ENCODE measurements at regions not wholly inside any gene's neighbourhood (a gene's known extent, or its start where the extent isn't known, plus 50 kb on each side); places are given as distances from the start of the nearest gene placed in this dataset.

GRCh38 chr5:4570047-4570995 lies 569.8 kb upstream of the ADAMTS16 start:
- 71% methylated on average over 5 of the region's 5 CpGs for WGBS
- Histone ChIP-seq H3K4me1 (replicated peaks) (no peaks in the 10 kb centered on the region), H3K4me3 (no peak overlapping the region), H3K36me3 (no peaks in the 10 kb centered on the region), H3K9me3 (no peaks in the 10 kb centered on the region), H3K27ac (no peak overlapping the region), H3K27me3 (replicated peaks; ENCODE audit: insufficient read depth) (no peaks in the 10 kb centered on the region)
- TF ChIP-seq POLR2AphosphoS5 (IDR thresholded peaks at IDR 0.05) (no peak), POLR2A (IDR thresholded peaks at IDR 0.05) (no peak), CTCF (IDR thresholded peaks at IDR 0.05) (no peak)
- intact Hi-C loops (cut with DNase I) = no loop called here
- DNase-seq (ENCODE audit: low spot score) = no peak

GRCh38 chr5:4571248-4571948 lies 568.7 kb upstream of the ADAMTS16 start:
- H3K27me3 ChIP-seq (replicated peaks; ENCODE audit: insufficient read depth) = no peaks in the 10 kb centered on the region
- WGBS = 74% methylated on average over 7 of the region's 7 CpGs
- H3K9me3 ChIP-seq = no peaks in the 10 kb centered on the region
- intact Hi-C loops (cut with DNase I) = no loop called here
- H3K4me1 ChIP-seq (replicated peaks) = no peaks in the 10 kb centered on the region
- TF ChIP-seq POLR2AphosphoS5 (IDR thresholded peaks at IDR 0.05) (no peak), CTCF (IDR thresholded peaks at IDR 0.05) (no peak), POLR2A (IDR thresholded peaks at IDR 0.05) (no peak)
- no peak for DNase-seq (ENCODE audit: low spot score)
- H3K36me3 ChIP-seq = no peaks in the 10 kb centered on the region
- H3K4me3 ChIP-seq = no peak overlapping the region
- H3K27ac ChIP-seq = no peak overlapping the region

- intact Hi-C loops (cut with DNase I) = no loop called here
- H3K36me3 ChIP-seq = no peaks in the 10 kb centered on the region
- no peak for DNase-seq (ENCODE audit: low spot score)
- TF ChIP-seq CTCF (IDR thresholded peaks at IDR 0.05) = no peak
- TF ChIP-seq POLR2AphosphoS5 (IDR thresholded peaks at IDR 0.05) = no peak
- no peak for TF ChIP-seq POLR2A (IDR thresholded peaks at IDR 0.05)
- no peaks in the 10 kb centered on the region for H3K27me3 ChIP-seq (replicated peaks; ENCODE audit: insufficient read depth)
- WGBS = 89% methylated on average over 6 of the region's 6 CpGs
- H3K4me3 ChIP-seq = no peak overlapping the region
- H3K4me1 ChIP-seq (replicated peaks) = no peaks in the 10 kb centered on the region
- no peak overlapping the region for H3K27ac ChIP-seq
- H3K9me3 ChIP-seq = no peaks in the 10 kb centered on the region
These were observed 567.6 kb upstream of the ADAMTS16 start for GRCh38 chr5:4572311-4573100.

- intact Hi-C loops (cut with DNase I) = no loop called here
- no peaks in the 10 kb centered on the region for H3K36me3 ChIP-seq
- no peaks in the 10 kb centered on the region for H3K4me1 ChIP-seq (replicated peaks)
- H3K27me3 ChIP-seq (replicated peaks; ENCODE audit: insufficient read depth) = no peaks in the 10 kb centered on the region
- H3K27ac ChIP-seq = no peak overlapping the region
- WGBS = 87% methylated on average over 4 of the region's 4 CpGs
- no peak for DNase-seq (ENCODE audit: low spot score)
- H3K9me3 ChIP-seq = no peaks in the 10 kb centered on the region
- H3K4me3 ChIP-seq = no peak overlapping the region
- TF ChIP-seq POLR2A (IDR thresholded peaks at IDR 0.05) = no peak
- no peak for TF ChIP-seq POLR2AphosphoS5 (IDR thresholded peaks at IDR 0.05)
- TF ChIP-seq CTCF (IDR thresholded peaks at IDR 0.05) = no peak
These were observed 564.5 kb upstream of the ADAMTS16 start for GRCh38 chr5:4575608-4576007.

All from prostate gland (tissue), 2 donors.